Keratinocyte (primary cell): ENCODE measurements at regions not wholly inside any gene's neighbourhood (a gene's known extent, or its start where the extent isn't known, plus 50 kb on each side); places are given as distances from the start of the nearest gene placed in this dataset.
A peak's percentile ranks its signal among the peaks of the same experiment; 100 is the strongest.

Source experiments
- DNase-seq: peaks from one replicate; pipeline ENCODE4 v3.0.0-alpha.2; 2011; ENCODE audit warnings: low read depth, missing footprints, low spot score
- FAIRE-seq: peaks from 2 replicates; lab custom pipeline; 2011; peaks lifted over from hg19 to GRCh38; lab: Jason Lieb, UNC
- H2AFZ ChIP-seq: 2 replicates; pipeline ENCODE4 v1.6.0; 2012; ENCODE audit warnings: low read length, control low read depth, inconsistent platforms; ENCODE audit not compliant: control insufficient read depth
- H3K27ac ChIP-seq: 2 replicates; pipeline ENCODE4 v1.5.1; 2011; ENCODE audit warnings: low read length; ENCODE audit not compliant: control insufficient read depth, insufficient read depth
- H3K27me3 ChIP-seq: 3 replicates; pipeline ENCODE4 v1.6.0; 2011; ENCODE audit warnings: low read length; ENCODE audit not compliant: control insufficient read depth, insufficient read depth; ENCODE audit errors: extremely low read depth
- H3K36me3 ChIP-seq, 2 experiments: 2 replicates in 1 of 2; 3 replicates in 1 of 2; pipeline ENCODE4 v1.5.1; 2011; ENCODE audit warnings: low read length in 2 of 2, mild to moderate bottlenecking in 1 of 2; ENCODE audit not compliant: control insufficient read depth in 2 of 2, insufficient read depth in 2 of 2; ENCODE audit errors: extremely low read depth in 1 of 2
- H3K4me1 ChIP-seq: 3 replicates; pipeline ENCODE4 v1.5.1; 2011; ENCODE audit warnings: low read length; ENCODE audit not compliant: control insufficient read depth, insufficient read depth; ENCODE audit errors: extremely low read depth
- H3K4me2 ChIP-seq: 3 replicates; pipeline ENCODE4 v1.6.0; 2011; ENCODE audit warnings: low read depth, low read length; ENCODE audit not compliant: control insufficient read depth, insufficient read depth; ENCODE audit errors: extremely low read depth
- H3K4me3 ChIP-seq, 3 experiments: fragments of 200-600 bp in 1 of 3; sonication (generic) in 1 of 3; 2 replicates in 2 of 3; 3 replicates in 1 of 3; pipeline ENCODE4 v1.5.1; 2011 to 2016; ENCODE audit warnings: low read length in 3 of 3, mild to moderate bottlenecking in 3 of 3, control low read depth in 2 of 3, inconsistent platforms in 1 of 3, low read depth in 1 of 3, mixed read lengths in 1 of 3, mixed run types in 1 of 3, moderate library complexity in 1 of 3; ENCODE audit not compliant: control insufficient read depth in 2 of 3, insufficient read depth in 2 of 3; ENCODE audit errors: extremely low read depth in 1 of 3
- H3K79me2 ChIP-seq: 2 replicates; pipeline ENCODE4 v1.6.0; 2012; ENCODE audit warnings: low read length; ENCODE audit not compliant: control insufficient read depth, insufficient read depth
- H3K9ac ChIP-seq: 3 replicates; pipeline ENCODE4 v1.6.0; 2011; ENCODE audit warnings: low read length; ENCODE audit not compliant: control insufficient read depth, insufficient read depth; ENCODE audit errors: extremely low read depth
- H3K9me1 ChIP-seq: 3 replicates; pipeline ENCODE4 v1.6.0; 2011; ENCODE audit warnings: low read length; ENCODE audit not compliant: control insufficient read depth, insufficient read depth; ENCODE audit errors: extremely low read depth
- H3K9me3 ChIP-seq: 2 replicates; pipeline ENCODE4 v1.5.1; 2012; ENCODE audit warnings: low read depth, low read length; ENCODE audit not compliant: control insufficient read depth
- H4K20me1 ChIP-seq: 3 replicates; pipeline ENCODE4 v1.6.0; 2011; ENCODE audit warnings: low read length; ENCODE audit not compliant: control insufficient read depth, insufficient read depth; ENCODE audit errors: extremely low read depth
- CTCF ChIP-seq, 3 experiments: IDR thresholded peaks in 1 of 3; conservative IDR thresholded peaks in 1 of 3; optimal IDR thresholded peaks in 1 of 3; 2 replicates in 2 of 3; 3 replicates in 1 of 3; pipeline versions ENCODE3 to v1.5.1; 2011; ENCODE audit warnings: low read length in 3 of 3, mild to moderate bottlenecking in 3 of 3, moderate library complexity in 2 of 3, control low read depth in 1 of 3, inconsistent platforms in 1 of 3; ENCODE audit not compliant: insufficient read depth in 2 of 3; ENCODE audit errors: extremely low read depth in 1 of 3
- EZH2 ChIP-seq: IDR thresholded peaks from one replicate; pipeline ENCODE4 v1.6.1; 2012; ENCODE audit warnings: inconsistent platforms, mild to moderate bottlenecking, low read length, moderate library complexity
- dilution Hi-C: fragments of 300-500 bp; cut with MboI; formaldehyde crosslinking; loops from one replicate; pipeline ENCODE4 v1.7.0; 2020; ENCODE audit warnings: low sequenced_read_pairs; ENCODE audit not compliant: extremely low pct_ligation_motif_present

GRCh38 chr1:90591355-90591969 is 125.6 kb downstream of the BARHL2 start:
- H2AFZ ChIP-seq: no peak overlapping the region
- H3K9me1 ChIP-seq: no peaks in the 10 kb centered on the region
- TF ChIP-seq CTCF (optimal IDR thresholded peaks at IDR 0.05 in 1 of 3, IDR thresholded peaks at IDR 0.05 in 1 of 3, conservative IDR thresholded peaks at IDR 0.05 in 1 of 3; ENCODE audit: extremely low read depth in 1 of 3, insufficient read depth in 2 of 3, low read length in 3 of 3) (no peak), EZH2 (no peak)
- no peak overlapping the region for H3K9ac ChIP-seq
- no peaks in the 10 kb centered on the region for H3K36me3 ChIP-seq
- H3K4me2 ChIP-seq: no peak overlapping the region
- no peaks in the 10 kb centered on the region for H3K9me3 ChIP-seq
- no peaks in the 10 kb centered on the region for H4K20me1 ChIP-seq
- no peaks in the 10 kb centered on the region for H3K4me1 ChIP-seq
- H3K27ac ChIP-seq: no peak overlapping the region
- H3K27me3 ChIP-seq: no peaks in the 10 kb centered on the region
- H3K79me2 ChIP-seq: no peaks in the 10 kb centered on the region
- no peak overlapping the region for H3K4me3 ChIP-seq
- dilution Hi-C loops: no loop called here
- no peak for DNase-seq
- no peak for FAIRE-seq

- no peaks in the 10 kb centered on the region for H3K4me1 ChIP-seq
- no peaks in the 10 kb centered on the region for H3K9me1 ChIP-seq
- TF ChIP-seq EZH2 (no peak), CTCF (optimal IDR thresholded peaks at IDR 0.05 in 1 of 3, IDR thresholded peaks at IDR 0.05 in 1 of 3, conservative IDR thresholded peaks at IDR 0.05 in 1 of 3; ENCODE audit: extremely low read depth in 1 of 3, insufficient read depth in 2 of 3, low read length in 3 of 3) (peak in 1 of 3 experiments; percentile 27)
- H3K4me3 ChIP-seq: no peak overlapping the region
- H3K36me3 ChIP-seq: no peaks in the 10 kb centered on the region
- H2AFZ ChIP-seq: no peak overlapping the region
- H3K4me2 ChIP-seq: no peak overlapping the region
- no peaks in the 10 kb centered on the region for H3K27me3 ChIP-seq
- H3K27ac ChIP-seq: no peak overlapping the region
- FAIRE-seq: peak; percentile 55
- no peaks in the 10 kb centered on the region for H3K79me2 ChIP-seq
- dilution Hi-C loops: no loop called here
- no peak overlapping the region for H3K9ac ChIP-seq
- no peak for DNase-seq
- no peaks in the 10 kb centered on the region for H4K20me1 ChIP-seq
- H3K9me3 ChIP-seq: no peaks in the 10 kb centered on the region
Measured at GRCh38 chr1:90580176-90580575, 136.9 kb downstream of the BARHL2 start.
